H9 (cell line): ENCODE measurements at regions not wholly inside any gene's neighbourhood (a gene's known extent, or its start where the extent isn't known, plus 50 kb on each side); places are given as distances from the start of the nearest gene placed in this dataset.

Experiments
- DNase-seq: peaks from one replicate; pipeline ENCODE4 v3.0.0-alpha.2; 2017
- H2AFZ ChIP-seq: one replicate; pipeline ENCODE4 v1.6.1; 2013; ENCODE audit warnings: mild to moderate bottlenecking, low read length, control low read depth, moderate library complexity
- H2AK5ac ChIP-seq: 2 replicates; pipeline ENCODE4 v1.6.1; 2013; ENCODE audit warnings: low read length, control low read depth, mixed read lengths; ENCODE audit not compliant: insufficient read length
- H2BK120ac ChIP-seq: one replicate; pipeline ENCODE4 v1.6.1; 2013; ENCODE audit warnings: low read depth, mild to moderate bottlenecking, low read length, control low read depth, inconsistent platforms; ENCODE audit not compliant: poor library complexity, severe bottlenecking
- H2BK12ac ChIP-seq: 2 replicates; pipeline ENCODE4 v1.6.1; 2013; ENCODE audit warnings: low read length, control low read depth, mixed read lengths, low read depth; ENCODE audit not compliant: insufficient read length
- H2BK15ac ChIP-seq: 2 replicates; pipeline ENCODE4 v1.6.1; 2013; ENCODE audit warnings: low read depth, low read length, control low read depth
- H2BK20ac ChIP-seq: one replicate; pipeline ENCODE4 v1.6.1; 2013; ENCODE audit warnings: low read depth, mild to moderate bottlenecking, low read length, control low read depth, inconsistent platforms; ENCODE audit not compliant: poor library complexity, severe bottlenecking
- H2BK5ac ChIP-seq: 2 replicates; pipeline ENCODE4 v1.6.1; 2013; ENCODE audit warnings: low read length, control low read depth, mixed read lengths; ENCODE audit not compliant: insufficient read length
- H3K14ac ChIP-seq: 2 replicates; pipeline ENCODE4 v1.6.1; 2013; ENCODE audit warnings: low read length, control low read depth; ENCODE audit not compliant: insufficient read depth
- H3K18ac ChIP-seq: 2 replicates; pipeline ENCODE4 v1.6.1; 2013; ENCODE audit warnings: low read depth, mild to moderate bottlenecking, mixed read lengths, low read length, control low read depth; ENCODE audit not compliant: insufficient read length
- H3K23ac ChIP-seq: 2 replicates; pipeline ENCODE4 v1.6.1; 2013; ENCODE audit warnings: low read length, control low read depth, mixed read lengths, low read depth; ENCODE audit not compliant: insufficient read length
- H3K23me2 ChIP-seq: 2 replicates; pipeline ENCODE4 v1.6.1; 2013; ENCODE audit warnings: low read depth, mild to moderate bottlenecking, mixed read lengths, low read length, control low read depth; ENCODE audit not compliant: insufficient read length, poor library complexity, severe bottlenecking
- H3K27ac ChIP-seq: 2 replicates; pipeline ENCODE4 v1.5.1; 2013; ENCODE audit warnings: low read length, control low read depth, mixed read lengths, low read depth; ENCODE audit not compliant: insufficient read length
- H3K27me3 ChIP-seq: 2 replicates; pipeline ENCODE4 v1.6.1; 2013; ENCODE audit warnings: low read length, control low read depth, inconsistent platforms; ENCODE audit not compliant: insufficient read depth
- H3K4ac ChIP-seq: 2 replicates; pipeline ENCODE4 v1.6.1; 2013; ENCODE audit warnings: low read depth, mild to moderate bottlenecking, control low read depth, inconsistent platforms, low read length, moderate library complexity
- H3K4me1 ChIP-seq: 2 replicates; pipeline ENCODE4 v1.6.1; 2013; ENCODE audit warnings: low read length, control low read depth, inconsistent platforms; ENCODE audit not compliant: insufficient read depth
- H3K4me2 ChIP-seq: 2 replicates; pipeline ENCODE4 v1.6.1; 2013; ENCODE audit warnings: low read length, control low read depth, mixed read lengths; ENCODE audit not compliant: insufficient read length, insufficient read depth
- H3K56ac ChIP-seq: 2 replicates; pipeline ENCODE4 v1.6.1; 2013; ENCODE audit warnings: low read depth, mild to moderate bottlenecking, mixed read lengths, low read length, control low read depth; ENCODE audit not compliant: insufficient read length
- H3K79me1 ChIP-seq: 2 replicates; pipeline ENCODE4 v1.6.1; 2013; ENCODE audit warnings: low read depth, mild to moderate bottlenecking, moderate library complexity, low read length, control low read depth, inconsistent platforms; ENCODE audit not compliant: insufficient read depth, poor library complexity, severe bottlenecking
- H3K79me2 ChIP-seq: 2 replicates; pipeline ENCODE4 v1.6.1; 2013; ENCODE audit warnings: low read length, control low read depth, inconsistent platforms; ENCODE audit not compliant: insufficient read depth
- H3K9ac ChIP-seq: 2 replicates; pipeline ENCODE4 v1.6.1; 2013; ENCODE audit warnings: low read length, control low read depth, mixed read lengths; ENCODE audit not compliant: insufficient read length; ENCODE audit errors: extremely low read depth
- H3K9me3 ChIP-seq: one replicate; pipeline ENCODE4 v1.6.1; 2013; ENCODE audit warnings: low read depth, low read length, inconsistent platforms; ENCODE audit not compliant: control insufficient read depth
- H3T11ph ChIP-seq: one replicate; pipeline ENCODE4 v1.6.1; 2013; ENCODE audit warnings: mild to moderate bottlenecking, low read length, control low read depth, inconsistent platforms
- H4K20me1 ChIP-seq: one replicate; pipeline ENCODE4 v1.6.1; 2013; ENCODE audit not compliant: control insufficient read depth, insufficient read length, insufficient read depth
- H4K5ac ChIP-seq: 2 replicates; pipeline ENCODE4 v1.6.1; 2013; ENCODE audit warnings: low read depth, mild to moderate bottlenecking, mixed read lengths, low read length, control low read depth; ENCODE audit not compliant: insufficient read length
- H4K8ac ChIP-seq: replicated peaks from 2 replicates; pipeline ENCODE4 v1.6.1; 2013; ENCODE audit warnings: low read length, control low read depth, mixed read lengths, low read depth; ENCODE audit not compliant: insufficient read length
- H4K91ac ChIP-seq: 2 replicates; pipeline ENCODE4 v1.6.1; 2013; ENCODE audit warnings: low read depth, mild to moderate bottlenecking, moderate library complexity, mixed read lengths, low read length, control low read depth; ENCODE audit not compliant: insufficient read length
- H3K27ac Mint-ChIP-seq, 3 experiments: 2 replicates in 2 of 3; 3 replicates in 1 of 3; pipeline ENCODE4 v1.8.0; 2020 to 2021; ENCODE audit warnings: mixed read lengths in 3 of 3, mild to moderate bottlenecking in 1 of 3, moderate library complexity in 1 of 3
- H3K27me3 Mint-ChIP-seq: 2 replicates; pipeline ENCODE4 v1.8.0; 2021; ENCODE audit warnings: low read depth, mild to moderate bottlenecking, moderate library complexity, mixed read lengths
- H3K36me3 Mint-ChIP-seq, 3 experiments: 2 replicates in 2 of 3; 3 replicates in 1 of 3; pipeline ENCODE4 v1.8.0; 2020 to 2021; ENCODE audit warnings: low read depth in 3 of 3, mixed read lengths in 3 of 3; ENCODE audit not compliant: insufficient read depth in 1 of 3
- H3K4me1 Mint-ChIP-seq, 2 experiments: 2 replicates each; pipeline ENCODE4 v1.8.0; 2020; ENCODE audit warnings: mixed read lengths in 2 of 2
- H3K4me3 Mint-ChIP-seq, 2 experiments: 2 replicates in 1 of 2; 3 replicates in 1 of 2; pipeline ENCODE4 v1.8.0; 2020 to 2021; ENCODE audit warnings: mild to moderate bottlenecking in 2 of 2, mixed read lengths in 2 of 2, moderate library complexity in 1 of 2
- H3K9me3 Mint-ChIP-seq, 2 experiments: 2 replicates in 1 of 2; 3 replicates in 1 of 2; pipeline ENCODE4 v1.8.0; 2020; ENCODE audit warnings: mild to moderate bottlenecking in 2 of 2, mixed read lengths in 2 of 2, moderate library complexity in 1 of 2
- WGBS: extraction: QIAGEN DNeasy Blood & Tissue Kit; methylation state at CpG from one replicate; pipeline ENCODE4 v1.1.7; 2013; ENCODE audit warnings: missing lambda C conversion rate, low lambda C conversion rate, mixed read lengths; ENCODE audit not compliant: insufficient read length; ENCODE audit errors: extremely low coverage; 5-methylcytosine and 5-hydroxymethylcytosine counted together
- TF ChIP-seq, protein P1 (sequence below): fragments of 200-600 bp; sonication (generic); conservative IDR thresholded peaks from 3 replicates; pipeline ENCODE4 v1.8.0; 2021; ENCODE audit warnings: antibody characterized with exemption, mild to moderate bottlenecking

DNA sequence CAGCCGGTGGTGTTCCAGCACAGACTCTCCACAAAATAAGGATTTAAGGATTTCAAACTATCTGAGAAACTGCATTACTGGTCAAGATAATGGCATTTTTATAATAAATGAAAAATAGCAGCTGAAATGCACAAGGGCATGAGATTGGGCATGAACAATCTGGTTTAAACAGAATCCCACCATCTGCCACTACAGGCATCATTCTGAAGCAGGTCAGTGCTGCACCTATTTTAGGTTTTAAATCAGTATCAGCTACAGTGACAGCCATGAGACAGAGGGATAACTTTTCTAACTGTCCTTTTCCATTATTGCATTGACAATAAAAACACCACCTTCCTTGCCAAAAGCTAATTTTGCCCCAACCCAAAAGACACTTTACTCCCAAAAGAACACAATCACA, 186.8 kb downstream of the ETV1 start:
- no peaks in the 10 kb centered on the region for H3K79me1 ChIP-seq
- H3K79me2 ChIP-seq, result peaks cover 4% of the 10 kb centered on the region; the same call in 1 of the 2 replicates
- H2BK12ac ChIP-seq, result no peak overlapping the region
- no peak overlapping the region for H4K5ac ChIP-seq
- no peak overlapping the region for H2BK120ac ChIP-seq
- TF ChIP-seq, protein P1, sequence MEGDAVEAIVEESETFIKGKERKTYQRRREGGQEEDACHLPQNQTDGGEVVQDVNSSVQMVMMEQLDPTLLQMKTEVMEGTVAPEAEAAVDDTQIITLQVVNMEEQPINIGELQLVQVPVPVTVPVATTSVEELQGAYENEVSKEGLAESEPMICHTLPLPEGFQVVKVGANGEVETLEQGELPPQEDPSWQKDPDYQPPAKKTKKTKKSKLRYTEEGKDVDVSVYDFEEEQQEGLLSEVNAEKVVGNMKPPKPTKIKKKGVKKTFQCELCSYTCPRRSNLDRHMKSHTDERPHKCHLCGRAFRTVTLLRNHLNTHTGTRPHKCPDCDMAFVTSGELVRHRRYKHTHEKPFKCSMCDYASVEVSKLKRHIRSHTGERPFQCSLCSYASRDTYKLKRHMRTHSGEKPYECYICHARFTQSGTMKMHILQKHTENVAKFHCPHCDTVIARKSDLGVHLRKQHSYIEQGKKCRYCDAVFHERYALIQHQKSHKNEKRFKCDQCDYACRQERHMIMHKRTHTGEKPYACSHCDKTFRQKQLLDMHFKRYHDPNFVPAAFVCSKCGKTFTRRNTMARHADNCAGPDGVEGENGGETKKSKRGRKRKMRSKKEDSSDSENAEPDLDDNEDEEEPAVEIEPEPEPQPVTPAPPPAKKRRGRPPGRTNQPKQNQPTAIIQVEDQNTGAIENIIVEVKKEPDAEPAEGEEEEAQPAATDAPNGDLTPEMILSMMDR, result no peak
- no peak overlapping the region for H3K18ac ChIP-seq
- no peak for DNase-seq
- H4K91ac ChIP-seq, result no peak overlapping the region
- H3K27me3 Mint-ChIP-seq, result no peaks in the 10 kb centered on the region; the same call in 1 of the 2 replicates
- H3K9ac ChIP-seq, result no peak overlapping the region
- H2BK5ac ChIP-seq, result no peak overlapping the region
- no peak overlapping the region for H3K56ac ChIP-seq
- no peak overlapping the region for H2AFZ ChIP-seq
- no peak overlapping the region for H2BK15ac ChIP-seq
- no peaks in the 10 kb centered on the region for H3K9me3 ChIP-seq
- H3K4me2 ChIP-seq, result no peak overlapping the region
- peaks cover 9 to 18% of the 10 kb centered on the region in 2 experiments for H3K9me3 Mint-ChIP-seq
- H3K4me1 Mint-ChIP-seq, result peaks cover 42 to 49% of the 10 kb centered on the region in 2 experiments
- H3K4me1 ChIP-seq, result peaks cover under 1% of the 10 kb centered on the region; the same call in 1 of the 2 replicates
- no peak overlapping the region for H3K27ac ChIP-seq
- H2AK5ac ChIP-seq, result no peak overlapping the region
- no peak overlapping the region for H3K23ac ChIP-seq
- no peaks in the 10 kb centered on the region for H4K20me1 ChIP-seq
- no peaks in the 10 kb centered on the region for H3K23me2 ChIP-seq
- H3T11ph ChIP-seq, result no peak overlapping the region
- peaks cover 8 to 26% (median 14%) of the 10 kb centered on the region in 3 experiments for H3K36me3 Mint-ChIP-seq
- no peak overlapping the region for H3K4me3 Mint-ChIP-seq
- no peaks in the 10 kb centered on the region for H3K27me3 ChIP-seq
- no CpG with 5 or more reads among the region's 1 CpG for WGBS
- H3K14ac ChIP-seq, result no peak overlapping the region
- no peak overlapping the region for H4K8ac ChIP-seq
- no peak overlapping the region for H3K27ac Mint-ChIP-seq
- H2BK20ac ChIP-seq, result peak overlapping the region; percentile 83
- H3K4ac ChIP-seq, result no peak overlapping the region
